ENCODE measurements at regions not wholly inside any gene's neighbourhood (a gene's known extent, or its start where the extent isn't known, plus 50 kb on each side); places are given as distances from the start of the nearest gene placed in this dataset.

DNA sequence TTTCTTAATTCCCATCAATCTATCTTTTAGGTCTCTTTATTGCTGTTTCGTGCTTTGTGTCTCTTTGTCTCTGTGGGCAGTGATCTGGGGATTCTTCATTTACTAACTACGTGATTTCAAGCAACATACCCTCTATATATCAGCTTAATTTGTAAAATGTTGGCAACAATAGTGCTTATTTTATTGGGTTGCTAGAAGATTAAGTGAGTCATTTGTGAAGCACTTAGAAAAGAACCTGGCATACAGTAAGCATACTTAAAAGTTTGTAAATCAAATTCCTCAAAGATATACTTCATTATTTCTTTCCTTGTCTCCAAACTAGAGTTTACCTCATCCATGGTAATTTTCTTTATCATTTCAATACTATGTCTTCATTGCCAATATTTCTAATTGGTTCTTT lies 669.7 kb downstream of the MAT2B start:
- DNase-seq (ENCODE audit: low spot score in 2 of 2) (no peak), ATAC-seq (no peak)
- no peaks in the 10 kb centered on the region for H3K4me1 Mint-ChIP-seq
- H3K9me3 Mint-ChIP-seq = peaks cover 8% of the 10 kb centered on the region
- H3K36me3 Mint-ChIP-seq = no peaks in the 10 kb centered on the region
- no peak overlapping the region for H3K4me3 Mint-ChIP-seq
- H3K27ac Mint-ChIP-seq = no peak overlapping the region

DNA sequence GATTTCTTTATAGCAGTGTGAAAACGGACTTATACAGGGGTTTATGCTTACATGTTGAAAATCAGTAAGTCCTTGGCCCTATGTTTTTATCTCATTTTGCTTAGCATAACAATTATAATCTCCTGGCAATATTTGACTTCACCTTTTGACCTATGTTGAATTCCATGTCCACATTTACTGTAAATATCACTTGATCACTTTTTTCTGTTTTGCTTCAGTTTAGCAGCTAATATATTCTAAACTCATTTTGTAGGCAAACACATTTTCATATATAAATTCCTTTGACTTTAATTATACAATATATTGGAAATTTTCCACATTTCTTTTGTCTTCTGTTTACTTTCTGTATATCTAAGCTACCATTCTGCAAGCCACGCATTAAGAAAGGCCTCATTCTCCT lies 674.0 kb downstream of the MAT2B start:
- Mint-ChIP-seq H3K27ac (no peak overlapping the region), H3K9me3 (peaks cover 9% of the 10 kb centered on the region), H3K36me3 (no peaks in the 10 kb centered on the region), H3K4me3 (no peak overlapping the region), H3K4me1 (no peaks in the 10 kb centered on the region)
- DNase-seq (ENCODE audit: low spot score in 2 of 2) (no peak), ATAC-seq (no peak)

DNA sequence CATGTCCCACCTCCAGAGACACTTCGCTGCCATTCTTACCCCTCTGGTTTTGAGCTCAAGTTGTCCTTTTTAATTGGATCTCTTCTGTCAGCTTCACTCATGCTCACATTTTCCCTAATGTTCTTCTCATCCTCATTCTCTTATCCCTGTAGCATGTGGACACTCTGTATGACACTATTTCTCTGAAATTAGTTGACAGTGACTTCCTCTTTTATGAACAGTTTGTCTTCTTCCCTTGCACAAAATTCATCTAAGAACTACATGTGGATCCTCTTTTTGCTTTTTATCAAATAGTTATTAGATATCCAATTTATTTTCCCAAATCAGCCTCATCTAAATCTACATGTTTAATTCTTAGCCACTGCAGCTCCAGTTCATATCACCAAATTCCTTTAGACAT lies 676.2 kb downstream of the MAT2B start:
- ATAC-seq (no peak), DNase-seq (ENCODE audit: low spot score in 2 of 2) (no peak)
- no peak overlapping the region for H3K4me3 Mint-ChIP-seq
- H3K36me3 Mint-ChIP-seq = no peaks in the 10 kb centered on the region
- H3K27ac Mint-ChIP-seq = no peak overlapping the region
- H3K4me1 Mint-ChIP-seq = no peaks in the 10 kb centered on the region
- H3K9me3 Mint-ChIP-seq = peaks cover 9% of the 10 kb centered on the region

DNA sequence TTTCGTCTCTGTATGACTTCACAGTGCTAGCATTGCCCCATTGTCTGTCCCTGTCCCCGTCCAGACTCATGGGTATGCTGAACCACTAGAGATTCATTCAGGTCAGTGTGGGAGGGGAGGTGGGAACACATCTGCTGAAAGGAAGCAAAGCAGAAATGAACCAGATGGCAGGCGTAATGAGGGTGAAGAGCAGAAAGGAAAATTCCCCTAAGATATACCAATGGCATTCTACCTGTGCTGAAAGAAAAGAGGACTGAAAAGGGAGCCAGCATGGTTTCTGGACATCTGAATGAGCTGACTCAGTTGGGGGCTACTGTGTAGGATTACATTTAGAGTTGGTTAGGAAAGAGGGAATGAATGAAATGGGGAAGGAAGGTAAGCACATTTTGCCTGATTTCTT lies 678.7 kb downstream of the MAT2B start:
- Mint-ChIP-seq H3K36me3 (no peaks in the 10 kb centered on the region), H3K9me3 (peaks cover 4% of the 10 kb centered on the region), H3K4me1 (no peaks in the 10 kb centered on the region), H3K27ac (no peak overlapping the region), H3K4me3 (no peak overlapping the region)
- ATAC-seq = no peak
- no peak for DNase-seq (ENCODE audit: low spot score in 2 of 2)

DNA sequence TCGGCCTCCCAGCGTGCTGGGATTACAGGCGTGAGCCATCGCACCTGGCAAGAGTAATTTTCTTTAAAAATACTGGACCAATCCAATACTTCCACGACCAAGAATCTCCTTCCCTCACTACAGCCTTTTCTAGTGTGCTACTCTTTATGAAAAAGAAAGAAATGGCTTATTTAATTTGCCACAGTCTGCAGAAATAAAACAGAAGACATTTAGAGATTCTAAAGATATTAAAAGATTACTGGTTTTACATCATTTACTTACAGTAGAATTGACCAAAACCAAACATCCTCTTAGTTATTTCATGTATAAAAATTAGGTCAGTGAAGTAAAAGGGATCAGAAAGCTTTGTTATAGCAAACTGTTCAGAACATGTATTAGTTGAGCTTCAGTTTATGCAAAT lies 679.6 kb downstream of the MAT2B start:
- H3K4me1 Mint-ChIP-seq = no peaks in the 10 kb centered on the region
- ATAC-seq (no peak), DNase-seq (ENCODE audit: low spot score in 2 of 2) (no peak)
- no peak overlapping the region for H3K4me3 Mint-ChIP-seq
- peaks cover 4% of the 10 kb centered on the region for H3K9me3 Mint-ChIP-seq
- H3K27ac Mint-ChIP-seq = no peak overlapping the region
- no peaks in the 10 kb centered on the region for H3K36me3 Mint-ChIP-seq

DNA sequence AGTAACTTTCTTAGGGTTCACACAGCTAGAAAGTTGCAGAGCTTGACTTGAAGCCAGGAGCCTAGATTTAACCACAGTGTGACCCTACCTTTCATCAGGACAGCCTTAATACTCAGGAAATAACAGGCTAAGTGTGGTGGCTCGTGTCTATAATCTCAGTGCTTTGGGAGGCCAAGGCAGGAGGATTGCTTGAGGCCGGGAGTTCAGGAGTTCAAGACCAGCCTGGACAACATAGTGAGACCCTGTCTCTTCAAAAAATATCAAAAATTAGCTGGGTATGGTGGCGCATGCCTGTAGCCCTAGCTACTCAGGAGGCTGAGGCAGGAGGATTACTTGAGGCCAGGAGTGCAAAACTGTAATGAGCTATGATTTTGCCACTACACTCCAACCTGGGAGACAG lies 681.1 kb downstream of the MAT2B start:
- no peaks in the 10 kb centered on the region for H3K36me3 Mint-ChIP-seq
- no peaks in the 10 kb centered on the region for H3K4me1 Mint-ChIP-seq
- H3K4me3 Mint-ChIP-seq = no peak overlapping the region
- H3K9me3 Mint-ChIP-seq = peaks cover 2% of the 10 kb centered on the region
- ATAC-seq (no peak), DNase-seq (ENCODE audit: low spot score in 2 of 2) (no peak)
- no peak overlapping the region for H3K27ac Mint-ChIP-seq

DNA sequence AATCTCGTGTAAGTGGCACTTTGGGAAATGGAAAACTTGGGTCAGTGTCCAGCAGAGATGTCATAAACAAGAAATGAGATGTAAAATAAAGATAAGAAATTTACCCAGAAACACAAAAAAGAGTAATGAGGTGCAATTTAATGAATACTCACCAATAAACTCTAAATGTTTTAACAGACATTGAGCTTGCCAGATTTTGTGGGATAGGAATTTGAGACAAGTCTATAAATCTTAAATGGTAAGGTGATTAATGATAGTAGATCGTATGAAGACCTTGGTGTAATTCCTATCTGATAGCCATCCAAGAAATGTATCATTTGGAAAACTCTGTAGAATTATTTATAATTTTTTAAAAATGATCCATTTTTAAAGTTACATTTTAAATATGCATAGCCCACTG lies 682.4 kb downstream of the MAT2B start:
- no peaks in the 10 kb centered on the region for H3K9me3 Mint-ChIP-seq
- no peak overlapping the region for H3K4me3 Mint-ChIP-seq
- H3K27ac Mint-ChIP-seq = no peak overlapping the region
- ATAC-seq = no peak
- DNase-seq (ENCODE audit: low spot score in 2 of 2) = no peak
- H3K4me1 Mint-ChIP-seq = no peaks in the 10 kb centered on the region
- no peaks in the 10 kb centered on the region for H3K36me3 Mint-ChIP-seq

DNA sequence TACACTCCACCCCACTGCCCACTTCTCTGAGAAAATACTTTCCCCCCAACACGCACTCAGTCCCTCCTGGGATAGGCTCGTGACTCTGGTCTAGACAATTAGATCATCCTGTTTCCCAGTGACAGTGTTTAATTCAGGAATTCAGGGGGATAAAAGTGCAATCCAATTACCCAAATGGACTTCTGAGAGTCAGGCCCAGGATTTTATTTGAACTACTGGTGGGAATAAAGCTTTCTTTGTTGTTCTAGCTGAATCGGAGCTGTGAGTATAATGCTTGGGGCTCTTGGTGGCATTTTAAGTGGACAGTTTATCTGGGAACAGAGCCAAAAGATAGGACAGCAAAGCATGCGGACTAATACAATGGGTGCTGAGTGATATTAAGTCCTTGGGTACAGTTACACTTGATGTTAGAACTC lies 683.3 kb downstream of the MAT2B start:
- H3K4me3 Mint-ChIP-seq = no peak overlapping the region
- H3K4me1 Mint-ChIP-seq = no peaks in the 10 kb centered on the region
- no peak overlapping the region for H3K27ac Mint-ChIP-seq
- H3K36me3 Mint-ChIP-seq = no peaks in the 10 kb centered on the region
- ATAC-seq = no peak
- DNase-seq (ENCODE audit: low spot score in 2 of 2) = no peak
- H3K9me3 Mint-ChIP-seq = peaks cover 2% of the 10 kb centered on the region

DNA sequence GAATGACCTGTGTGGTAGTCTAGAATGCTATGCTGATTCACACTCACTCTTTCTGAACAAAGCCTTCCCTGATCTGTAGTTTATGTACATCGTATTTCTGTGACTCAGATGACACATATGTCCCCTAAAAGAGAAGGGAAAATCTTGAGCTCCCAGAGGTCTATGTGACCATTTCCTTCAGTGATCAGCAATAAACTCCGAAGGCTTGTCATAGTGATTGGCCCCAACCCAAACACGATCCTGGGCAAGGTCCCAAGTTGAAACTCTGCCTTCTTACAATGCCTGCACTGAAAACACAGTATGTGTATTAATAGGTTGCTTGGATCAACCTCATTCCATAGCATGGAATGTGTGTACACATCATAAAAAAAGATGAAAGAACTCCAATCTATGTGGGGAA lies 685.8 kb downstream of the MAT2B start:
- no peak for DNase-seq (ENCODE audit: low spot score in 2 of 2)
- Mint-ChIP-seq H3K4me1 (no peaks in the 10 kb centered on the region), H3K9me3 (peaks cover 3% of the 10 kb centered on the region), H3K27ac (no peak overlapping the region), H3K36me3 (no peaks in the 10 kb centered on the region), H3K4me3 (no peak overlapping the region)
- ATAC-seq = no peak

DNA sequence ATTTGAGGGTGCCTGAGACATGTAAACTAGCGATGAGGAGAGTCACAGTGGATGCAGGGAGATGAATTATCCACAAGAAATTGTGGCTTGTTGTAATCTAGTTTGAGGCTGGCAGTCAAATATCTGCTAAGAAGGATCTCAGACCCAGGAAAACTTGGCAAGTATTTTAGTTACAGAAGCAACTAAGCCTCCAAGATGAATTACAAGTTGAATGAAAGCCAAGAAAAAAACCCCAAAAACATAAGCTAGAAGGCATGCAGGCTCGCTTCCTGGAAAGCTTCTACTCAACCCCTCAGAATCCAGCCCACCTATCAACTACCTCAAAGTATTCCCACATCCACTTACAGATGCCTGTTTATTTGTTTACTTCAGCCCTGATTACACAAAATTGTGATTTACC lies 696.9 kb downstream of the MAT2B start:
- H3K4me1 Mint-ChIP-seq = no peaks in the 10 kb centered on the region
- no peak overlapping the region for H3K27ac Mint-ChIP-seq

DNA sequence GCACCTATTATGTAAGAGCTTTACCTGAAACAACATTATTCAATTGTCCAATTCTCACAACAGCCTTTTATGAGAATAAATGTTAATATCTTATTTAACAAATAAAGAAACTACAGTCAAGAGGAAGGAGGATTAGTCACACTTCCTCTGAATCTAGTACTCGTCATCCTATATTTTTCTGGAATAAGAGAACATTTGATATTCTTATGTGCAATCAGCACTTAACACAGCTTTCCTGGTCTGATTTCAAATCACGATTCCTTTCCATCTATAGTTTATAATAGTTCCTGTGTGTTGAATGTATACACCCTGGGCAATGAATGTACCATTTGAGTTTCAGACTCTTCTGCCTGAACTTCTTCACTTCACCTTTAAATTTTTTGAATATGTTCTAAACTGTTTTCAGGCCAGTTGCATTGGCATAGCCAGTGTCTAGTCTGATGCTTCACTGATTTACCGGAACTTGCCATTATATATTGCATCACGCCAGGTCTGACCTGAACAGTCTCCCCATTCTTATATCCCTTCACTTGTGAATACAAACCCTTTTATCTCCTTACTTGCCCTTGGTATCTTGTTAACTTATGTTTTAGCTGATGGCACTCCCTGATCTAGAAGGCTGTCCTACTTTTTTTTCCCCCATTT lies 698.3 kb downstream of the MAT2B start:
- Mint-ChIP-seq H3K4me3 (no peak overlapping the region), H3K9me3 (peaks cover 6% of the 10 kb centered on the region), H3K4me1 (no peaks in the 10 kb centered on the region), H3K27ac (no peak overlapping the region), H3K36me3 (no peaks in the 10 kb centered on the region)
- DNase-seq (ENCODE audit: low spot score in 2 of 2) (no peak), ATAC-seq (no peak)

More for the DNA sequence above, 696.9 kb downstream of the MAT2B start:
- H3K36me3 Mint-ChIP-seq = no peaks in the 10 kb centered on the region
- DNase-seq (ENCODE audit: low spot score in 2 of 2) (no peak), ATAC-seq (no peak)
- H3K4me3 Mint-ChIP-seq = no peak overlapping the region
- H3K9me3 Mint-ChIP-seq = peaks cover 6% of the 10 kb centered on the region

DNA sequence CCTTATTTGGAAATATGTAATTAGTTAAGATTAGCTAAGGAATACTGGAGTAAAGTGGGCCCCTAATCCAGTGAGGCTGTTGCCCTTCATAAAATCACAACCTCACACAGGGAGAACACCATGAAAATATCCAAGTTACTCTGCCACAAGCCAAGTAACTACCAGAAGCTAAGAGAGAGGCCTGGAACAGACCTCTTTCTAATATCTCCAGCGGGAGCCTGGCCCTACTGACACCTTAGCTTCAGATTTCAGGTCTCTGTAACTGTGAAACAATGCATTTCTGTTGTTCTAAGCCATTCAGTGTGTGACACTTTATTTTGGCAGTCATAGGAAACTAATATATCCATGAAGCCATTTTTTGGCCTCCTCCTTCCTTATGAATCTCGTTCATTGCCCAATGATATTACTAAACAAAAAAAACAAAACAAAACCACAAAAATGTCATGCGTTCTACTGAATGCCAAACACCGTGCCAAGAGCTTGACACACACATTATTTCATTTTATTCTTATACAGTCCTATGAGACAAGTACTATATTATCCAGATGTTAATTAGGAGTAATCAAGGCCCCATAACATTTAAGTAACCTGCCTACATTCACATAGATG lies 699.0 kb downstream of the MAT2B start:
- no peak for DNase-seq (ENCODE audit: low spot score in 2 of 2)
- H3K36me3 Mint-ChIP-seq = no peaks in the 10 kb centered on the region

DNA sequence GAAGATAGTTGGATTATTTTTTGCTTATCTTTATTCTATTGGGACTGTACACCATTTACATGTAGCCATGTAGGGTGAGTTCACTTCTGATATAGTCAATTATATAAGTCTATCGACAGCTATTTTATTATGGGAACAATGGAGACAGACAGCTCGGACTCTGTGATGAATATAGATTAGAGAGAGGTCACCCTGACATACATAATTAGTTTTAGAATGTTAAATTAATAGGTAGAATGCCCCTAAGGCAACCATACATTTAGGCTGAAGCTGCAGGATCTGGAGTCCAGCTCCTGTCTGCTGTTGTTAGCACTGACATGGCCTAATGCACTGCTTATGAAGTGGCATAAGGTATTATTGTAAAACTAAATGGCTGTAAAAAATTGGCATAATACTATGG lies 700.8 kb downstream of the MAT2B start:
- no peak overlapping the region for H3K27ac Mint-ChIP-seq
- H3K4me3 Mint-ChIP-seq = no peak overlapping the region
- DNase-seq (ENCODE audit: low spot score in 2 of 2) (no peak), ATAC-seq (no peak)
- no peaks in the 10 kb centered on the region for H3K4me1 Mint-ChIP-seq
- no peaks in the 10 kb centered on the region for H3K36me3 Mint-ChIP-seq
- peaks cover 6% of the 10 kb centered on the region for H3K9me3 Mint-ChIP-seq

More for the DNA sequence above, 699.0 kb downstream of the MAT2B start:
- no peak for ATAC-seq
- H3K9me3 Mint-ChIP-seq = peaks cover 6% of the 10 kb centered on the region
- H3K4me3 Mint-ChIP-seq = no peak overlapping the region
- H3K27ac Mint-ChIP-seq = no peak overlapping the region
- no peaks in the 10 kb centered on the region for H3K4me1 Mint-ChIP-seq

DNA sequence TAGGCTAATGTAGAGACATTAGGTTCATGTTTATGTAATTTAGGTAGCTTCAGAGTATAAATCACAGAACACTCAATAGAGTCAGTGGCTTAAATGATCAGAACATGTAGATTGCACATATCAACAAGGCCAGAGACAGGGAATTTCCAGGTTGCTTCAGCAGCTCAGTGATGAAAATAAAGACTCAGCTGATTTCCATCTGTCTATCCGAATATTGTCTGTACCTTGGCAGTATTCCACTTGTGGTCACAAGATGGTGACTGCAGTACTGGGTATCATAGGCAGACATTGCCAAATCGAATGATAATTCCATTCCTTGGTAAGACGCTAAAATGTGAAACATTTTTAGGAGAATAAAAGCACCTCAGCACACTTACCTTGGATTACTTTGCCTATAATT lies 702.2 kb downstream of the MAT2B start:
- no peak overlapping the region for H3K4me3 Mint-ChIP-seq
- no peak for DNase-seq (ENCODE audit: low spot score in 2 of 2)
- no peak for ATAC-seq

DNA sequence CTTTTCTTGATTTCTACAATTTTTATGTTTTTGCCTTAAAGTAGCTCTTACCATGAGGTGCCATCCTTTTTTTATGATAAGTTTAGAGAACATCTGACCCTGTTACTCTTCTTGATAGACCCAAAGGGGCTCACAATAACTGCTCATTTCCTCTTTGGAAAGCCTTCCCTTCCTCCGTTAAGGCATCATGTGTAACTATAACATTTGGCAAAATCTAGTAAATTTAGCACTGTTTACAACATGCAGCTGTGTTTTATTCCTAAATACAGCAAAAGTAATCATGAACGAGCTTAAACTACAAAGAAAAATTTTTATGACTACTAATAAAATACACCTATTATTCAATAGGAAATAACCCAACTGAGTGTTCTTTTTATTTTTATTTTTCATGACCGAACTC lies 705.1 kb downstream of the MAT2B start:
- Mint-ChIP-seq H3K4me1 (no peaks in the 10 kb centered on the region), H3K36me3 (no peaks in the 10 kb centered on the region), H3K4me3 (no peak overlapping the region), H3K9me3 (no peaks in the 10 kb centered on the region), H3K27ac (no peak overlapping the region)
- ATAC-seq (no peak), DNase-seq (ENCODE audit: low spot score in 2 of 2) (no peak)

More for the DNA sequence above, 702.2 kb downstream of the MAT2B start:
- H3K4me1 Mint-ChIP-seq = no peaks in the 10 kb centered on the region
- peaks cover 6% of the 10 kb centered on the region for H3K9me3 Mint-ChIP-seq
- no peak overlapping the region for H3K27ac Mint-ChIP-seq
- H3K36me3 Mint-ChIP-seq = no peaks in the 10 kb centered on the region

DNA sequence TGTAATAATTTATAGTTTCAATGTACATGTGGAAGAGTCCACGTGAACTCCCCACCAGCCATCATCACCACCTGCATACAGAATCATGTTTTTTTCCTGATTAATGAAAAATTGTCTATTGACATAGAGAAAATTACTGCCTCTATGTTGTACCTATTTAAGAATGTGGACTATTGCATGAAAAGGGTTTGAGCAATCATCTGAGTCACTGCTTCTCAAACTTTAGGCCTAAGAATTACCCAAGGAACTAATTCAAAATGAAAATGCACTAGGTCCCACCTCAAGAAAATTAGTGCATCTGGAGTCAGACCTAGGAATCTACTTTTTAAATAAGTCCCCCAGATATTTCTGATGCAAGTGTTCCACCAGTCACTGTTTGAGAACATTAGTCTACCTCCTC lies 709.3 kb downstream of the MAT2B start:
- Mint-ChIP-seq H3K9me3 (peaks cover 9% of the 10 kb centered on the region), H3K27ac (no peak overlapping the region), H3K36me3 (no peaks in the 10 kb centered on the region), H3K4me1 (no peaks in the 10 kb centered on the region), H3K4me3 (no peak overlapping the region)
- no peak for DNase-seq (ENCODE audit: low spot score in 2 of 2)
- ATAC-seq = no peak
